Astrocyte of the cerebellum (primary cell): ENCODE measurements at regions not wholly inside any gene's neighbourhood (a gene's known extent, or its start where the extent isn't known, plus 50 kb on each side); places are given as distances from the start of the nearest gene placed in this dataset.

Source experiments
- DNase-seq: peaks from one replicate; pipeline ENCODE4 v3.0.0-alpha.2; 2011; ENCODE audit warnings: low read depth
- H3K4me3 ChIP-seq: 2 replicates; pipeline ENCODE4 v1.5.1; 2011; ENCODE audit warnings: mild to moderate bottlenecking, low read depth, low read length, moderate library complexity
- in situ Hi-C: cut with HindIII; loops from 2 replicates; pipeline ENCODE4 v1.10.0; 2017; ENCODE audit warnings: low sequenced_read_pairs
- TF ChIP-seq, protein P1 (sequence below): IDR thresholded peaks from 2 replicates; pipeline ENCODE4 v1.5.1; 2012; ENCODE audit warnings: low read length, low read depth, moderate library complexity, mild to moderate bottlenecking; ENCODE audit errors: missing control alignments

GRCh38 chr4:162732876-162733275 is 433.8 kb downstream of the NAF1 start:
- no peak for DNase-seq
- TF ChIP-seq, protein P1, sequence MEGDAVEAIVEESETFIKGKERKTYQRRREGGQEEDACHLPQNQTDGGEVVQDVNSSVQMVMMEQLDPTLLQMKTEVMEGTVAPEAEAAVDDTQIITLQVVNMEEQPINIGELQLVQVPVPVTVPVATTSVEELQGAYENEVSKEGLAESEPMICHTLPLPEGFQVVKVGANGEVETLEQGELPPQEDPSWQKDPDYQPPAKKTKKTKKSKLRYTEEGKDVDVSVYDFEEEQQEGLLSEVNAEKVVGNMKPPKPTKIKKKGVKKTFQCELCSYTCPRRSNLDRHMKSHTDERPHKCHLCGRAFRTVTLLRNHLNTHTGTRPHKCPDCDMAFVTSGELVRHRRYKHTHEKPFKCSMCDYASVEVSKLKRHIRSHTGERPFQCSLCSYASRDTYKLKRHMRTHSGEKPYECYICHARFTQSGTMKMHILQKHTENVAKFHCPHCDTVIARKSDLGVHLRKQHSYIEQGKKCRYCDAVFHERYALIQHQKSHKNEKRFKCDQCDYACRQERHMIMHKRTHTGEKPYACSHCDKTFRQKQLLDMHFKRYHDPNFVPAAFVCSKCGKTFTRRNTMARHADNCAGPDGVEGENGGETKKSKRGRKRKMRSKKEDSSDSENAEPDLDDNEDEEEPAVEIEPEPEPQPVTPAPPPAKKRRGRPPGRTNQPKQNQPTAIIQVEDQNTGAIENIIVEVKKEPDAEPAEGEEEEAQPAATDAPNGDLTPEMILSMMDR, result no peak
- in situ Hi-C loops, result no loop called here
- H3K4me3 ChIP-seq, result no peak overlapping the region

GRCh38 chr4:162727766-162728165 is 438.9 kb downstream of the NAF1 start:
- in situ Hi-C loops, result no loop called here
- no peak overlapping the region for H3K4me3 ChIP-seq
- TF ChIP-seq, protein P1, result no peak
- no peak for DNase-seq

- no peak overlapping the region for H3K4me3 ChIP-seq
- in situ Hi-C loops, result no loop called here
- TF ChIP-seq, protein P1, result no peak
- DNase-seq, result no peak
Measured at GRCh38 chr4:162727232-162727631, 439.5 kb downstream of the NAF1 start.

DNA sequence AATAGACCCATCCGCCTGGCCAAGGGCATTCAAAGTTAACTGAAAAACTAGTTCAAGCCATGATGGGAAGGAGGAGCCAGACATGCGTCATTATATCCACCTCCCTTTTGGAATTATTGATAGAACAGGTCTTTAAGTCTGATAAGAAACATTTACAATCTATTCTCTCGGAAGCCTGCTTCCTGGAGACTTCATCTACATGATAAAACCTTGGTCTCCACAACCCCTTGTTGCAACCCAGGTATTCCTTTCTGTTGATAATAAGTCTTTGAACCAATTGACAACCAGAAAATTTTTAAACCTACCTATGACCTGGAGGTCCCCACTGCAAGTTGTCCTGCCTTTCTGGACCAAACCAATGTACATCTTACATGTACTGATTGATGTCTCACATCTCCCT is 451.3 kb downstream of the NAF1 start:
- DNase-seq, result no peak
- in situ Hi-C loops, result no loop called here
- TF ChIP-seq, protein P1, result no peak
- H3K4me3 ChIP-seq, result no peak overlapping the region

DNA sequence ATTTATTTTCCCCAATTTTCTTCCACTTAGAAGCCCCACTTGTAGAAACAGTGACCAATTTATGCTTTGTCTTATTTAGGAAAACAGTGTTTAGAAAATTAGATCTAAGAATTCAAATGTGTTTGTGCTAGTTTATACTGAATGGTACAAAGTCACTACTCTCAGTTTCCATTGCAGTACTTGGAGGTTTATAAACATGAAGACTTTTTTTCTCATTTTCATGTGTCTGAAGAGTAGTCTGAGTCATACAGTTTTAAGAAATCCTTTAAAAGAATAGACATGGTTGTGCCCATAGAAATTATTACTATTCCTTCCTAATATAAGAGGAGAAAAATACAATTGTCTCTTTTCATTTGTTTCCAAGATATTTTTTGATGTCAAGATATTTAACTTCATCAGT is 458.7 kb downstream of the NAF1 start:
- TF ChIP-seq, protein P1, result no peak
- in situ Hi-C loops, result no loop called here
- no peak for DNase-seq
- H3K4me3 ChIP-seq, result no peak overlapping the region

GRCh38 chr4:162706632-162707031 is 460.1 kb downstream of the NAF1 start:
- no peak overlapping the region for H3K4me3 ChIP-seq
- TF ChIP-seq, protein P1, result no peak
- no peak for DNase-seq
- in situ Hi-C loops, result no loop called here

GRCh38 chr4:162706051-162706450 is 460.6 kb downstream of the NAF1 start:
- TF ChIP-seq, protein P1, result no peak
- in situ Hi-C loops, result no loop called here
- no peak overlapping the region for H3K4me3 ChIP-seq
- no peak for DNase-seq
